Transverse colon (tissue), 4 donors: ENCODE measurements at regions not wholly inside any gene's neighbourhood (a gene's known extent, or its start where the extent isn't known, plus 50 kb on each side); places are given as distances from the start of the nearest gene placed in this dataset.

ENCODE experiments used
- EP300 ChIP-seq: sonication (generic); formaldehyde crosslinking; IDR thresholded peaks from one replicate; pipeline ENCODE4 v1.6.1; 2017; ENCODE audit warnings: antibody characterized with exemption, low read depth
- POLR2A ChIP-seq: fragments of 450-650 bp; IDR thresholded peaks from one replicate; pipeline ENCODE4 v1.6.1; 2016; ENCODE audit warnings: antibody characterized with exemption, mild to moderate bottlenecking, moderate library complexity
- POLR2AphosphoS5 ChIP-seq, 3 donors: sonication (generic); formaldehyde crosslinking; IDR thresholded peaks; one replicate each; pipeline ENCODE4 v1.6.1; 2016; ENCODE audit warnings: antibody characterized with exemption in 3 of 3
- TF ChIP-seq, protein P1 (sequence below), 5 experiments: fragments of 200-600 bp in 3 of 5; fragments of 450-650 bp in 2 of 5; sonication (generic) in 3 of 5; IDR thresholded peaks; 1 replicate in 2 of 5; 2 replicates in 3 of 5; pipeline ENCODE4 v1.5.1; 2016 to 2017; ENCODE audit warnings: antibody characterized with exemption in 5 of 5, inconsistent platforms in 3 of 5, mild to moderate bottlenecking in 2 of 5, moderate library complexity in 1 of 5

- TF ChIP-seq, protein P1, sequence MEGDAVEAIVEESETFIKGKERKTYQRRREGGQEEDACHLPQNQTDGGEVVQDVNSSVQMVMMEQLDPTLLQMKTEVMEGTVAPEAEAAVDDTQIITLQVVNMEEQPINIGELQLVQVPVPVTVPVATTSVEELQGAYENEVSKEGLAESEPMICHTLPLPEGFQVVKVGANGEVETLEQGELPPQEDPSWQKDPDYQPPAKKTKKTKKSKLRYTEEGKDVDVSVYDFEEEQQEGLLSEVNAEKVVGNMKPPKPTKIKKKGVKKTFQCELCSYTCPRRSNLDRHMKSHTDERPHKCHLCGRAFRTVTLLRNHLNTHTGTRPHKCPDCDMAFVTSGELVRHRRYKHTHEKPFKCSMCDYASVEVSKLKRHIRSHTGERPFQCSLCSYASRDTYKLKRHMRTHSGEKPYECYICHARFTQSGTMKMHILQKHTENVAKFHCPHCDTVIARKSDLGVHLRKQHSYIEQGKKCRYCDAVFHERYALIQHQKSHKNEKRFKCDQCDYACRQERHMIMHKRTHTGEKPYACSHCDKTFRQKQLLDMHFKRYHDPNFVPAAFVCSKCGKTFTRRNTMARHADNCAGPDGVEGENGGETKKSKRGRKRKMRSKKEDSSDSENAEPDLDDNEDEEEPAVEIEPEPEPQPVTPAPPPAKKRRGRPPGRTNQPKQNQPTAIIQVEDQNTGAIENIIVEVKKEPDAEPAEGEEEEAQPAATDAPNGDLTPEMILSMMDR (IDR thresholded peaks at IDR 0.05) = no peak
- no peak for TF ChIP-seq POLR2A
- no peak for TF ChIP-seq POLR2AphosphoS5 (IDR thresholded peaks at IDR 0.05)
- TF ChIP-seq EP300 = no peak
Observed at GRCh38 chr1:94335447-94335846, 82.7 kb upstream of the ABCD3 start.
